OCI-LY3 (cell line): ENCODE measurements at regions not wholly inside any gene's neighbourhood (a gene's known extent, or its start where the extent isn't known, plus 50 kb on each side); places are given as distances from the start of the nearest gene placed in this dataset.

ENCODE experiments used
- H2AFZ ChIP-seq: fragments of 200-600, 300-600 bp; shearing (Covaris generic); 2 replicates; pipeline ENCODE4 v1.6.0; 2014; ENCODE audit warnings: antibody characterized with exemption, low read depth, low read length
- H3K27ac ChIP-seq: fragments of 200-600, 300-600 bp; sonication (generic); 2 replicates; pipeline ENCODE4 v1.5.1; 2014; ENCODE audit warnings: mild to moderate bottlenecking, low read length, moderate library complexity, mixed read lengths
- H3K27me3 ChIP-seq: fragments of 200-600, 300-600 bp; sonication (generic); 2 replicates; pipeline ENCODE4 v1.6.1; 2014; ENCODE audit warnings: low read depth, low read length, mixed read lengths
- H3K36me3 ChIP-seq: fragments of 200-600, 300-600 bp; sonication (generic); replicated peaks from 2 replicates; pipeline ENCODE3; 2014; ENCODE audit warnings: low read depth, low read length, mixed read lengths
- H3K4me1 ChIP-seq: fragments of 300-600, 200-600 bp; sonication (generic); 2 replicates; pipeline ENCODE4 v1.6.1; 2014; ENCODE audit warnings: low read length, mixed read lengths
- H3K4me2 ChIP-seq: fragments of 200-600, 300-600 bp; sonication (generic); 2 replicates; pipeline ENCODE4 v1.6.1; 2014; ENCODE audit warnings: low read length, mixed read lengths
- H3K4me3 ChIP-seq: fragments of 300-600, 200-600 bp; sonication (generic); 2 replicates; pipeline ENCODE4 v1.5.1; 2014; ENCODE audit warnings: antibody characterized with exemption, mild to moderate bottlenecking, low read length, moderate library complexity
- H3K79me2 ChIP-seq: fragments of 300-600, 200-600 bp; shearing (Covaris generic); 2 replicates; pipeline ENCODE4 v1.6.1; 2014; ENCODE audit warnings: mild to moderate bottlenecking, low read length, mixed read lengths
- H3K9ac ChIP-seq: fragments of 300-600, 200-600 bp; shearing (Covaris generic); 2 replicates; pipeline ENCODE4 v1.6.0; 2014; ENCODE audit warnings: mild to moderate bottlenecking, low read length, moderate library complexity
- H3K9me3 ChIP-seq: fragments of 200-600, 300-600 bp; shearing (Covaris generic); 2 replicates; pipeline ENCODE4 v1.6.1; 2014; ENCODE audit warnings: low read length, mixed read lengths; ENCODE audit not compliant: insufficient read depth
- H4K20me1 ChIP-seq: fragments of 200-600, 300-600 bp; sonication (generic); 2 replicates; pipeline ENCODE4 v1.6.1; 2016; ENCODE audit warnings: low read length, mixed read lengths; ENCODE audit not compliant: insufficient read depth
- EZH2phosphoT487 ChIP-seq: fragments of 200-600 bp; shearing (Covaris generic); IDR thresholded peaks from 2 replicates; pipeline ENCODE4 v1.6.1; 2018; ENCODE audit warnings: antibody characterized with exemption, mixed run types, low read depth
- TF ChIP-seq, protein P1 (sequence below): fragments of 200-600, 300-600 bp; sonication (generic); IDR thresholded peaks from 2 replicates; pipeline ENCODE4 v1.5.1; 2014; ENCODE audit warnings: antibody characterized with exemption, low read length, low read depth

- H3K36me3 ChIP-seq = no peaks in the 10 kb centered on the region
- no peak overlapping the region for H3K27ac ChIP-seq
- no peaks in the 10 kb centered on the region for H4K20me1 ChIP-seq
- H3K79me2 ChIP-seq = no peaks in the 10 kb centered on the region
- no peak for TF ChIP-seq EZH2phosphoT487
- TF ChIP-seq, protein P1, sequence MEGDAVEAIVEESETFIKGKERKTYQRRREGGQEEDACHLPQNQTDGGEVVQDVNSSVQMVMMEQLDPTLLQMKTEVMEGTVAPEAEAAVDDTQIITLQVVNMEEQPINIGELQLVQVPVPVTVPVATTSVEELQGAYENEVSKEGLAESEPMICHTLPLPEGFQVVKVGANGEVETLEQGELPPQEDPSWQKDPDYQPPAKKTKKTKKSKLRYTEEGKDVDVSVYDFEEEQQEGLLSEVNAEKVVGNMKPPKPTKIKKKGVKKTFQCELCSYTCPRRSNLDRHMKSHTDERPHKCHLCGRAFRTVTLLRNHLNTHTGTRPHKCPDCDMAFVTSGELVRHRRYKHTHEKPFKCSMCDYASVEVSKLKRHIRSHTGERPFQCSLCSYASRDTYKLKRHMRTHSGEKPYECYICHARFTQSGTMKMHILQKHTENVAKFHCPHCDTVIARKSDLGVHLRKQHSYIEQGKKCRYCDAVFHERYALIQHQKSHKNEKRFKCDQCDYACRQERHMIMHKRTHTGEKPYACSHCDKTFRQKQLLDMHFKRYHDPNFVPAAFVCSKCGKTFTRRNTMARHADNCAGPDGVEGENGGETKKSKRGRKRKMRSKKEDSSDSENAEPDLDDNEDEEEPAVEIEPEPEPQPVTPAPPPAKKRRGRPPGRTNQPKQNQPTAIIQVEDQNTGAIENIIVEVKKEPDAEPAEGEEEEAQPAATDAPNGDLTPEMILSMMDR = no peak
- H3K4me2 ChIP-seq = no peak overlapping the region
- H3K27me3 ChIP-seq = no peaks in the 10 kb centered on the region
- H3K9me3 ChIP-seq = no peaks in the 10 kb centered on the region
- H3K4me1 ChIP-seq = no peaks in the 10 kb centered on the region
- H3K4me3 ChIP-seq = no peak overlapping the region
- H2AFZ ChIP-seq = no peak overlapping the region
- no peak overlapping the region for H3K9ac ChIP-seq
These were observed 89.1 kb upstream of the MAST4 start for GRCh38 chr5:66507106-66507505.

DNA sequence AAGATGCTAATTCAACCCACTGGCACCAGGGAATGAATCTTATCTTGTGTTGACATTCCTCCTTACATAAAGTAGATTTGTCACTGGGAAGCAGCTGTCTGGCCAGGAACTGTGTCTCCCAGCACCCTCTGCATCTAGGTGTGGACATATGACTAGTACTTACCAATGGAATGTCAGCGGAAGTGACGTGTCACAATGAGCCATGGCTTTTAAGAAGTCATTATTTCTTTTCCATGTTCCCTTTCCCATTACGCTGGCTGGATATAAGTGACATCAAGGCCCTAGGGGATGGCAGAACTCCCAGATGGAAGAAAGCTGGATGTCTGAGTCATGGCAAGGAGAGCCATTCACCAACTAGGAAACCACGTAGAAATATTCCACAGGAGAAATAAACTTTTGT lies 84.7 kb upstream of the MAST4 start:
- Histone ChIP-seq H2AFZ (no peak overlapping the region), H3K27ac (no peak overlapping the region), H3K27me3 (no peaks in the 10 kb centered on the region), H3K4me2 (no peak overlapping the region), H3K9me3 (no peaks in the 10 kb centered on the region), H3K4me1 (peaks cover 11% of the 10 kb centered on the region; the same call in 1 of the 2 replicates), H3K36me3 (no peaks in the 10 kb centered on the region), H4K20me1 (no peaks in the 10 kb centered on the region), H3K9ac (no peak overlapping the region), H3K4me3 (no peak overlapping the region), H3K79me2 (no peaks in the 10 kb centered on the region)
- no peak for TF ChIP-seq EZH2phosphoT487
- TF ChIP-seq, protein P1 = no peak

GRCh38 chr5:66513130-66513529 lies 83.1 kb upstream of the MAST4 start:
- Histone ChIP-seq H3K4me2 (no peak overlapping the region), H3K9me3 (no peaks in the 10 kb centered on the region)

DNA sequence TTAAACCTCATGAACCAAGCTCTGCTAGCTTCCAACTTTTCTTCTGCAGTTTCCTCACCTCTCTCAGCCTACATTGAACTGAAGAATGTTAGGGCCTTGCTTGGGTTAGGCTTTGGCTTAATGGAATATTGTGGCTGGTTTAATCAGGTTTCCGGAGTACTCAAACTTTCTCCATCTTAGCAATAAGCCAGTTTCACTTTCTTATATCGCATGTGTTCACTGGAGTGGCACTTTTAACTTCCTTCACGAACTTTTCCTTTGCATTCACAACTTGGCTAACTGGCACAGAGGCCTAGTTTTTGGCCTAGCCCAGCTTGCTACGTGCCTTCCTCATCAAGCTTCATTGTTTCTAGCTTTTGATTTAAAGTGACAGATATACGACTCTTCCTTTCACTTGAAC lies 81.0 kb upstream of the MAST4 start:
- Histone ChIP-seq H4K20me1 (no peaks in the 10 kb centered on the region), H3K27ac (no peak overlapping the region), H3K27me3 (no peaks in the 10 kb centered on the region), H3K9me3 (no peaks in the 10 kb centered on the region), H3K4me3 (peak overlapping the region; percentile 4; the same call in 1 of the 2 replicates), H3K79me2 (no peaks in the 10 kb centered on the region), H3K9ac (no peak overlapping the region), H3K4me1 (peaks cover 11% of the 10 kb centered on the region; the same call in 1 of the 2 replicates), H3K36me3 (no peaks in the 10 kb centered on the region), H3K4me2 (peak overlapping the region; percentile 34), H2AFZ (no peak overlapping the region; the same call in 1 of the 2 replicates)
- TF ChIP-seq EZH2phosphoT487 = no peak
- TF ChIP-seq, protein P1 = no peak

More at GRCh38 chr5:66513130-66513529, 83.1 kb upstream of the MAST4 start:
- Histone ChIP-seq H3K4me1 (peaks cover 11% of the 10 kb centered on the region; the same call in 1 of the 2 replicates), H3K4me3 (no peak overlapping the region), H4K20me1 (no peaks in the 10 kb centered on the region), H3K79me2 (no peaks in the 10 kb centered on the region), H3K27ac (no peak overlapping the region), H3K9ac (no peak overlapping the region), H3K36me3 (no peaks in the 10 kb centered on the region), H2AFZ (no peak overlapping the region), H3K27me3 (no peaks in the 10 kb centered on the region)
- no peak for TF ChIP-seq EZH2phosphoT487
- TF ChIP-seq, protein P1 = no peak
